ENCODE measurements at regions not wholly inside any gene's neighbourhood (a gene's known extent, or its start where the extent isn't known, plus 50 kb on each side); places are given as distances from the start of the nearest gene placed in this dataset.

DNA sequence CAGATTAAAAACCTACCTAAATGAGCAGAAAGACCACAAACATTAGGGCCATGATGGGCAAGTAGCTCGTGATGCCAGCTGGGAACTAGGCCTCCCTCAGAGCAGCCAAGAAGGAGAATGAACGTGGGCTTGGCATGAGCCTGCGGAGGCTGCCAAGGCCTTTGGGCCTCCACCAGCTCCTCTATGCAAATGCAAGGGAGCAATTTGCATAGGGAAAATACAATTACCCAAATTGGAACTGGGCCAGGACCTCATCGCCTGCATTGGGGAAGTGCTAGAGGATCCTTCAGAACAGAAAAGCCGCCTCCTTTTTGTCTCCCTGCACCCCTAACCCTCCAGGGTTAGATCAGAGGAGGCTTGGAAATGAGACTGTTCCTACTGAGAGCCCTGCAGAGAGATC, 326.4 kb downstream of the SMAD2 start:
- TF ChIP-seq, protein P1, sequence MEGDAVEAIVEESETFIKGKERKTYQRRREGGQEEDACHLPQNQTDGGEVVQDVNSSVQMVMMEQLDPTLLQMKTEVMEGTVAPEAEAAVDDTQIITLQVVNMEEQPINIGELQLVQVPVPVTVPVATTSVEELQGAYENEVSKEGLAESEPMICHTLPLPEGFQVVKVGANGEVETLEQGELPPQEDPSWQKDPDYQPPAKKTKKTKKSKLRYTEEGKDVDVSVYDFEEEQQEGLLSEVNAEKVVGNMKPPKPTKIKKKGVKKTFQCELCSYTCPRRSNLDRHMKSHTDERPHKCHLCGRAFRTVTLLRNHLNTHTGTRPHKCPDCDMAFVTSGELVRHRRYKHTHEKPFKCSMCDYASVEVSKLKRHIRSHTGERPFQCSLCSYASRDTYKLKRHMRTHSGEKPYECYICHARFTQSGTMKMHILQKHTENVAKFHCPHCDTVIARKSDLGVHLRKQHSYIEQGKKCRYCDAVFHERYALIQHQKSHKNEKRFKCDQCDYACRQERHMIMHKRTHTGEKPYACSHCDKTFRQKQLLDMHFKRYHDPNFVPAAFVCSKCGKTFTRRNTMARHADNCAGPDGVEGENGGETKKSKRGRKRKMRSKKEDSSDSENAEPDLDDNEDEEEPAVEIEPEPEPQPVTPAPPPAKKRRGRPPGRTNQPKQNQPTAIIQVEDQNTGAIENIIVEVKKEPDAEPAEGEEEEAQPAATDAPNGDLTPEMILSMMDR (IDR thresholded peaks at IDR 0.05; ENCODE audit: low read depth, low read length): no peak
- no peak for TF ChIP-seq POLR2A (IDR thresholded peaks at IDR 0.05; ENCODE audit: extremely low read depth, insufficient read length)
- TF ChIP-seq, protein P2, sequence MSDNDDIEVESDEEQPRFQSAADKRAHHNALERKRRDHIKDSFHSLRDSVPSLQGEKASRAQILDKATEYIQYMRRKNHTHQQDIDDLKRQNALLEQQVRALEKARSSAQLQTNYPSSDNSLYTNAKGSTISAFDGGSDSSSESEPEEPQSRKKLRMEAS (IDR thresholded peaks at IDR 0.05; ENCODE audit: low read depth, low read length): no peak
